HEK293T (cell line): ENCODE measurements at regions not wholly inside any gene's neighbourhood (a gene's known extent, or its start where the extent isn't known, plus 50 kb on each side); places are given as distances from the start of the nearest gene placed in this dataset.

Source experiments
- ARNT ChIP-seq: fragments of 450-650 bp; IDR thresholded peaks from 2 replicates; pipeline ENCODE4 v1.6.1; 2017; ENCODE audit warnings: mild to moderate bottlenecking
- ELF4 ChIP-seq: fragments of 450-650 bp; IDR thresholded peaks from 2 replicates; pipeline ENCODE4 v1.6.1; 2017; ENCODE audit warnings: antibody characterized with exemption
- FOXA1 ChIP-seq: fragments of 450-650 bp; IDR thresholded peaks from 2 replicates; pipeline ENCODE4 v1.6.1; 2016; ENCODE audit warnings: mild to moderate bottlenecking
- FOXK2 ChIP-seq: fragments of 450-650 bp; IDR thresholded peaks from 2 replicates; pipeline ENCODE4 v1.6.1; 2016; ENCODE audit warnings: mild to moderate bottlenecking
- FOXM1 ChIP-seq: fragments of 450-650 bp; IDR thresholded peaks from 2 replicates; pipeline ENCODE4 v1.6.1; 2017; ENCODE audit warnings: mild to moderate bottlenecking, borderline replicate concordance
- HDGF ChIP-seq: fragments of 450-650 bp; IDR thresholded peaks from 2 replicates; pipeline ENCODE4 v1.6.1; 2017; ENCODE audit warnings: antibody characterized with exemption, borderline replicate concordance
- L3MBTL2 ChIP-seq: fragments of 450-650 bp; conservative IDR thresholded peaks from 2 replicates; pipeline ENCODE4 v1.6.1; 2016; ENCODE audit warnings: mild to moderate bottlenecking
- LEF1 ChIP-seq: fragments of 450-650 bp; IDR thresholded peaks from 2 replicates; pipeline ENCODE4 v1.6.1; 2017; ENCODE audit warnings: mild to moderate bottlenecking, borderline replicate concordance
- NFRKB ChIP-seq: fragments of 450-650 bp; IDR thresholded peaks from 2 replicates; pipeline ENCODE4 v1.6.1; 2016; ENCODE audit warnings: mild to moderate bottlenecking, moderate library complexity
- SP1 ChIP-seq: fragments of 450-650 bp; IDR thresholded peaks from 2 replicates; pipeline ENCODE4 v1.6.1; 2017
- SUZ12 ChIP-seq: fragments of 450-650 bp; IDR thresholded peaks from 2 replicates; pipeline ENCODE4 v1.6.1; 2016; ENCODE audit warnings: mild to moderate bottlenecking
- TF ChIP-seq, protein P1 (sequence below): fragments of 450-650 bp; IDR thresholded peaks from 2 replicates; pipeline ENCODE4 v1.6.1; 2016

GRCh38 chr6:170019818-170020583, 268.6 kb downstream of the ERMARD start:
- no peak for TF ChIP-seq FOXM1
- TF ChIP-seq FOXA1, result no peak
- no peak for TF ChIP-seq LEF1
- no peak for TF ChIP-seq ARNT
- TF ChIP-seq SUZ12, result no peak
- TF ChIP-seq NFRKB, result no peak
- no peak for TF ChIP-seq SP1
- TF ChIP-seq L3MBTL2, result no peak
- no peak for TF ChIP-seq HDGF
- no peak for TF ChIP-seq ELF4
- TF ChIP-seq, protein P1, sequence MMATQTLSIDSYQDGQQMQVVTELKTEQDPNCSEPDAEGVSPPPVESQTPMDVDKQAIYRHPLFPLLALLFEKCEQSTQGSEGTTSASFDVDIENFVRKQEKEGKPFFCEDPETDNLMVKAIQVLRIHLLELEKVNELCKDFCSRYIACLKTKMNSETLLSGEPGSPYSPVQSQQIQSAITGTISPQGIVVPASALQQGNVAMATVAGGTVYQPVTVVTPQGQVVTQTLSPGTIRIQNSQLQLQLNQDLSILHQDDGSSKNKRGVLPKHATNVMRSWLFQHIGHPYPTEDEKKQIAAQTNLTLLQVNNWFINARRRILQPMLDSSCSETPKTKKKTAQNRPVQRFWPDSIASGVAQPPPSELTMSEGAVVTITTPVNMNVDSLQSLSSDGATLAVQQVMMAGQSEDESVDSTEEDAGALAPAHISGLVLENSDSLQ, result no peak
- TF ChIP-seq FOXK2, result no peak
